AG04449 (cell line): ENCODE measurements at regions not wholly inside any gene's neighbourhood (a gene's known extent, or its start where the extent isn't known, plus 50 kb on each side); places are given as distances from the start of the nearest gene placed in this dataset.

Experiments used
- CTCF ChIA-PET: fragments of 350-600 bp; formaldehyde crosslinking; extraction: SDS; loops from one replicate; lab custom pipeline; 2021; ENCODE audit warnings: antibody characterized with exemption; lab: Yijun Ruan, JAX
- POLR2A ChIA-PET: fragments of 400-600, 350-600 bp; formaldehyde crosslinking; extraction: SDS; loops from one replicate; lab custom pipeline; 2020; ENCODE audit warnings: antibody characterized with exemption, inconsistent platforms; lab: Yijun Ruan, JAX
- DNase-seq: peaks from one replicate; pipeline ENCODE4 v3.0.0-alpha.2; 2010; ENCODE audit warnings: low read depth, low spot score
- H3K4me3 ChIP-seq: 2 replicates; pipeline ENCODE4 v1.5.1; 2011; ENCODE audit warnings: low read depth, mild to moderate bottlenecking, control low read depth, low read length
- TF ChIP-seq, protein P1 (sequence below): IDR thresholded peaks from one replicate; pipeline ENCODE4 v1.5.1; 2011; ENCODE audit warnings: mild to moderate bottlenecking, moderate library complexity, low read length, control low read depth, inconsistent platforms; ENCODE audit not compliant: insufficient read depth; ENCODE audit errors: missing control alignments

DNA sequence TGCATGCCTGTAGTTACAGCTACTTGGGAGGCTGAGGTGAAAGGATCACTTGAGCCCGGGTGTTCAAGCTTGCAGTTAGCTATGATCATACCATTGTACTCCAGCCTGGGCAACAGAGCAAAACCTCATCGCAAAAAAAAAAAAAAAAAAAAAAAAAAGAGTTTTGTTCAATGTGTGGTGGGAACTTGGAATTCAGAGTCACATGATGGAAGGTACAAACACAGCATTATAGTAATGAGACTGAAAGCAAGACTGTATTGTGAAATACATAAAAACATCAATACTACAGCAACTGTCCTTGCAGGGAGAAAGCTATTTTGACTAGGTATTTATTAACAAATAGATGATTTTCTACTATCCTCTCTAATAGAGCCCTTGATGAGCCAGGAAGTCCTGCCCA, 393.2 kb downstream of the DLEU7 start:
- no peak for DNase-seq
- CTCF ChIA-PET, result interaction anchor here (1.0 kb wide), 1 partner anchor 11 kb away, joined by 3 read pairs; no protein-coding TSS in a partner anchor
- TF ChIP-seq, protein P1, sequence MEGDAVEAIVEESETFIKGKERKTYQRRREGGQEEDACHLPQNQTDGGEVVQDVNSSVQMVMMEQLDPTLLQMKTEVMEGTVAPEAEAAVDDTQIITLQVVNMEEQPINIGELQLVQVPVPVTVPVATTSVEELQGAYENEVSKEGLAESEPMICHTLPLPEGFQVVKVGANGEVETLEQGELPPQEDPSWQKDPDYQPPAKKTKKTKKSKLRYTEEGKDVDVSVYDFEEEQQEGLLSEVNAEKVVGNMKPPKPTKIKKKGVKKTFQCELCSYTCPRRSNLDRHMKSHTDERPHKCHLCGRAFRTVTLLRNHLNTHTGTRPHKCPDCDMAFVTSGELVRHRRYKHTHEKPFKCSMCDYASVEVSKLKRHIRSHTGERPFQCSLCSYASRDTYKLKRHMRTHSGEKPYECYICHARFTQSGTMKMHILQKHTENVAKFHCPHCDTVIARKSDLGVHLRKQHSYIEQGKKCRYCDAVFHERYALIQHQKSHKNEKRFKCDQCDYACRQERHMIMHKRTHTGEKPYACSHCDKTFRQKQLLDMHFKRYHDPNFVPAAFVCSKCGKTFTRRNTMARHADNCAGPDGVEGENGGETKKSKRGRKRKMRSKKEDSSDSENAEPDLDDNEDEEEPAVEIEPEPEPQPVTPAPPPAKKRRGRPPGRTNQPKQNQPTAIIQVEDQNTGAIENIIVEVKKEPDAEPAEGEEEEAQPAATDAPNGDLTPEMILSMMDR, result no peak
- POLR2A ChIA-PET, result no interaction called here
- no peak overlapping the region for H3K4me3 ChIP-seq

DNA sequence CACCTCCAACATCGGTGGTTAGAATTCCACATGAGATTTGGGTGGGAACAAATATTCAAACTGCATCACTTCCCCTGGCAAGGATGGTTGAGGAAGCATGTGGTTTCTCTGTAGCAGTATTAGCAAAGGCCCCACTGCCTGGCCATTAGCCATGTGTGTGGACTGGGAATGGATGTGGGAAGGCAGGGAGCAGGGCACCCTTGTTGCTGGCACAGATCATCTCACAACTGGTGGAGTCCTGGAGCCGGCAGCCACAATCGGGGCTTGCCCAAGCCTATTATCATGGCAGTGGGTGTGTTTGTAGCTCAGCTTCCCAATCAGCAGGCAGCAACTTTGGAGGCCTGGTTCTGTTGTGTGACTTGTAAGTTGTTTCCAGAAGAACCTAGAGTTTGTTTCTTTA, 391.9 kb downstream of the DLEU7 start:
- POLR2A ChIA-PET, result no interaction called here
- TF ChIP-seq, protein P1, result no peak
- CTCF ChIA-PET, result interaction anchor here (1.1 kb wide), 1 partner anchor 15 kb away, joined by 3 read pairs; no protein-coding TSS in a partner anchor
- DNase-seq, result no peak
- no peak overlapping the region for H3K4me3 ChIP-seq

DNA sequence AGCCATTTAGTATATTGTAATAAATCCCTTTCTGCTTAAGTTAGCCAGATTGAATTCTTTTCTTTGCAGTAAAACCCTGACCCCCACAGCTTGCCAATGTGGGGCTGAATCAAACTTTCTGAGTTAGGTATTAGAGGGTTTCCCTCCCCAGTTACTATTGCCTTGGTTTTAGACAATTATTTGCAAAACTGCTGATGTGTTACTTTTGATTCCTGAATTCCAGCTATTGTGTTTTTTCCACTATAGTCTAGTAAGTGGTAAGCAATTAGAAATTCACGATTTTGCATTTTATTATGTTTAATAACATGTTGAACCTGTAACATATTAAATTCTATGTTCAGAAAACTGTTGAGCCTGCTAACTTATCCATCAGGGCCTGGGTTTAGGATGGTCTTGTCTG, 391.5 kb downstream of the DLEU7 start:
- H3K4me3 ChIP-seq, result no peak overlapping the region
- DNase-seq, result no peak
- TF ChIP-seq, protein P1, result no peak
- POLR2A ChIA-PET, result no interaction called here
- CTCF ChIA-PET, result interaction anchor here (1.1 kb wide), 1 partner anchor 15 kb away, joined by 3 read pairs; no protein-coding TSS in a partner anchor

DNA sequence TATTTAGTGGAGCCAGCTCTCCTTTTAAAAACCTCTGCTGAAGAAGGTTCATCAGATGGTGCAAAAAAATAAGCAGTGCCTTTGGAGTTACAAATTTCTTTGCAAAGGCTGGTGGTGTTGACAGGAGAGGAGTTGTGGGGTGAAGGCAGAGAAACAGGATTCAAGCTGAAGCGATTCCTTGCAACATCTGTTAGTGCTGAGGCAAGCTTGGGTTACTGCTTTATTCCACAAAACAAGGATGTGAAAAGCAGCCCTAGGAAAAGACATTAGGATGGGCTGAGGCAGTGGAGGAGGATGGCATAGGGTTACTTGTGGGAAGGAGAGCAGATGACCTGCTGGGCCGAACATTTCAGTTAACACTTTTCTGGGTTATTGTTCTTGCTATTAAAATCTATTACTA, 390.7 kb downstream of the DLEU7 start:
- TF ChIP-seq, protein P1, result no peak
- ChIA-PET CTCF (interaction anchor here (0.6 to 1.1 kb wide), 2 partner anchors 16 to 348 kb away, joined by 3 read pairs; no protein-coding TSS in a partner anchor), POLR2A (no interaction called here)
- no peak overlapping the region for H3K4me3 ChIP-seq
- DNase-seq, result no peak

DNA sequence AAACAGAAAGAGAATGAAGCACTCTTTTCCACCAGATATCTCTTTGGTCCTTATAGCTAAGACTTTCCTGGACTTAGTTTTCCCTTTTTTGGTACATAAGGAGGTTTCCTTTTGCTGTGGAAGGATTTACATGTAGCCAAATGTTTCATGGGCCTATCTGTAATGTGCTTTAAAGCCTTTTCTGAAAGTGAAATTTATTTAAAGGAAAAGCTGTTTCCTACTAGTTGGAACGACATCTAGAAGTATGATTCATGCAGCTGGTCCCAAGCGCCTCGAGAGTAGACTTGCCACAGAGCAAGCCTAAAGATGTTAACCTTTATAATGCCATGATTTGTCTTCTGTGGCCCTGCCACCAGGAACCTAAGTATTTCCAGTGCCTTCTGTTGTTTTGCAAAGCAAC, 390.3 kb downstream of the DLEU7 start:
- ChIA-PET CTCF (interaction anchor here (0.6 kb wide), 1 partner anchor 348 kb away, joined by 3 read pairs; no protein-coding TSS in a partner anchor), POLR2A (no interaction called here)
- no peak overlapping the region for H3K4me3 ChIP-seq
- TF ChIP-seq, protein P1, result no peak
- no peak for DNase-seq

DNA sequence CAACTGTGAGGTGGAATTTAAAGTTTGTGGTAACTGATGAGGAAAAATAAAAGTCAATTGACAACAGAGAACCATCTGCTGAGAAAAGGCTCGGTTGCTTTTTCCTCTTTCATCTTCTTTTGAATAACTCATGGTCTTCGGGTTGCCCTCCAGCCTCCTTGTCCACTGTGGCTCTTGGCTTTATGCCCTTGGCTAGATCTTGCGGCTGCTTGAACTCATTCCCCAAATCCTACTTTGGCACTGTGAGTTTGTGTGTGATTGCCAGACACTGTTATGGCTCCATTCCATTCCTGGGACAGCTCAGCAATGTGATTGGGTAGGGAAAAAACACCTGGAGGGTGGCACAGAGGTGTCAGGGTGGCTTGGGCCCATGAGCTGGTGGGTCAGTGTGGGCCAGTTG, 387.4 kb downstream of the DLEU7 start:
- ChIA-PET POLR2A (no interaction called here), CTCF (no interaction called here)
- TF ChIP-seq, protein P1, result no peak

More for the DNA sequence above, 387.4 kb downstream of the DLEU7 start:
- DNase-seq, result no peak
- no peak overlapping the region for H3K4me3 ChIP-seq
